HCT116 (cell line): ENCODE measurements at regions not wholly inside any gene's neighbourhood (a gene's known extent, or its start where the extent isn't known, plus 50 kb on each side); places are given as distances from the start of the nearest gene placed in this dataset.

Source experiments
- ATAC-seq: fragments of 200-7000 bp; cut with Tn5 transposase; 2 replicates; pipeline ENCODE4 v1.9.1; 2020; ENCODE audit warnings: mild to moderate bottlenecking, moderate library complexity
- BruUV-seq: library from RNA; stranded (reverse); fragments of 400-500 nt; replicated peaks from 2 replicates; lab custom pipeline; 2021; lab: Mats Ljungman, UMichigan
- CTCF ChIA-PET: fragments of 300-600 bp; sonication (Branson Sonifier 250); formaldehyde crosslinking; loops from one replicate; lab custom pipeline; 2021; ENCODE audit warnings: antibody characterized with exemption; lab: Charles Lee
- POLR2A ChIA-PET: fragments of 300-600, 350-600 bp; sonication (Branson Sonifier 250); formaldehyde crosslinking; loops from one replicate; lab custom pipeline; 2021; ENCODE audit warnings: antibody characterized with exemption; lab: Charles Lee
- RAD21 ChIA-PET, 2 experiments: fragments of 300-600 bp; sonication (Branson Sonifier 250); formaldehyde crosslinking; loops; one replicate each; lab custom pipeline; 2023; ENCODE audit warnings: low total read pairs in 2 of 2; ENCODE audit not compliant: uncharacterized antibody in 2 of 2, unreplicated experiment in 2 of 2, low non-redundant PET in 1 of 2; lab: Charles Lee
- DNase-seq: peaks from one replicate; pipeline ENCODE4 v3.0.0-alpha.2; 2010; ENCODE audit warnings: low read depth, low spot score
- H2AFZ ChIP-seq: fragments of 200-600 bp; shearing (Covaris generic), sonication (generic); 2 replicates; pipeline ENCODE4 v1.6.1; 2017; ENCODE audit warnings: low read depth, mixed run types, mixed read lengths, antibody characterized with exemption, low read length; ENCODE audit not compliant: poor library complexity, severe bottlenecking
- H3K27ac ChIP-seq: 2 replicates; pipeline ENCODE4 v1.5.1; 2012; ENCODE audit warnings: low read depth, low read length
- H3K27me3 ChIP-seq: fragments of 200-600 bp; sonication (generic); 2 replicates; pipeline ENCODE4 v1.6.1; 2016; ENCODE audit warnings: mixed run types, low read length, mixed read lengths; ENCODE audit not compliant: insufficient read depth
- H3K36me3 ChIP-seq, 2 experiments: fragments of 200-500 bp in 1 of 2; fragments of 200-600 bp in 1 of 2; sonication (Bioruptor generic) in 1 of 2; sonication (generic) in 1 of 2; 2 replicates each; pipeline versions ENCODE4 v1.5.1 to v1.6.1; 2014 to 2016; ENCODE audit warnings: low read length in 2 of 2, inconsistent platforms in 1 of 2, mixed read lengths in 1 of 2, mixed run types in 1 of 2; ENCODE audit not compliant: insufficient read depth in 2 of 2, control insufficient read depth in 1 of 2
- H3K4me1 ChIP-seq, 2 experiments: fragments of 200-600 bp in 1 of 2; sonication (generic) in 1 of 2; 2 replicates each; pipeline versions ENCODE4 v1.5.1 to v1.6.1; 2012 to 2017; ENCODE audit warnings: low read length in 2 of 2, inconsistent platforms in 1 of 2, mild to moderate bottlenecking in 1 of 2, mixed read lengths in 1 of 2, mixed run types in 1 of 2, moderate library complexity in 1 of 2; ENCODE audit not compliant: insufficient read depth in 2 of 2, control insufficient read depth in 1 of 2
- H3K4me2 ChIP-seq: fragments of 200-600 bp; sonication (generic); 2 replicates; pipeline ENCODE4 v1.6.1; 2017; ENCODE audit warnings: mixed run types, low read length, mixed read lengths
- H3K4me3 ChIP-seq, 2 experiments: fragments of 200-600 bp in 1 of 2; sonication (generic) in 1 of 2; replicated peaks in 1 of 2; 2 replicates each; pipeline ENCODE4 v1.5.1; 2011 to 2016; ENCODE audit warnings: low read length in 2 of 2, control low read depth in 1 of 2, low read depth in 1 of 2, mild to moderate bottlenecking in 1 of 2, mixed read lengths in 1 of 2, mixed run types in 1 of 2
- H3K79me2 ChIP-seq: fragments of 200-600 bp; sonication (generic); 2 replicates; pipeline ENCODE4 v1.6.1; 2017; ENCODE audit warnings: mild to moderate bottlenecking, mixed run types, low read length, moderate library complexity, mixed read lengths; ENCODE audit not compliant: insufficient read depth
- H3K9ac ChIP-seq: fragments of 200-600 bp; sonication (generic); 2 replicates; pipeline ENCODE4 v1.6.1; 2016; ENCODE audit warnings: low read length, mixed read lengths
- H3K9me2 ChIP-seq: fragments of 200-600 bp; sonication (generic), shearing (Covaris generic); 2 replicates; pipeline ENCODE4 v1.6.1; 2017; ENCODE audit warnings: mixed run types, mild to moderate bottlenecking, moderate library complexity; ENCODE audit not compliant: insufficient read depth
- H3K9me3 ChIP-seq, 2 experiments: fragments of 200-500 bp in 1 of 2; fragments of 200-600 bp in 1 of 2; sonication (Bioruptor generic) in 1 of 2; sonication (generic) in 1 of 2; 2 replicates each; pipeline ENCODE4 v1.6.1; 2014 to 2017; ENCODE audit warnings: low read length in 2 of 2, mixed read lengths in 2 of 2, inconsistent platforms in 1 of 2, low read depth in 1 of 2, mild to moderate bottlenecking in 1 of 2, mixed run types in 1 of 2, moderate library complexity in 1 of 2; ENCODE audit not compliant: control insufficient read depth in 1 of 2, insufficient read depth in 1 of 2
- H4K20me1 ChIP-seq: fragments of 200-600 bp; sonication (generic), shearing (Covaris generic); 2 replicates; pipeline ENCODE4 v1.6.1; 2017; ENCODE audit warnings: mixed run types, mild to moderate bottlenecking, moderate library complexity; ENCODE audit not compliant: insufficient read depth
- CBX3 ChIP-seq: IDR thresholded peaks from 2 replicates; pipeline ENCODE4 v1.6.1; 2012; ENCODE audit warnings: low read depth
- CEBPB ChIP-seq: IDR thresholded peaks from 2 replicates; pipeline ENCODE4 v1.6.1; 2012; ENCODE audit warnings: low read depth
- ELF1 ChIP-seq: IDR thresholded peaks from 2 replicates; pipeline ENCODE4 v1.6.1; 2012; ENCODE audit warnings: low read depth, borderline replicate concordance
- EZH2 ChIP-seq: fragments of 200-600 bp; sonication (generic); IDR thresholded peaks from 2 replicates; pipeline ENCODE4 v1.6.1; 2017; ENCODE audit warnings: antibody characterized with exemption, mixed run types
- FOSL1 ChIP-seq: IDR thresholded peaks from 2 replicates; pipeline ENCODE4 v1.6.1; 2012; ENCODE audit warnings: low read depth
- JUND ChIP-seq: IDR thresholded peaks from 2 replicates; pipeline ENCODE4 v1.6.1; 2012
- POLR2A ChIP-seq: IDR thresholded peaks from 2 replicates; pipeline ENCODE4 v1.7.0; 2011; ENCODE audit warnings: borderline replicate concordance; ENCODE audit not compliant: insufficient read depth, insufficient read length; ENCODE audit errors: extremely low read depth
- POLR2AphosphoS5 ChIP-seq: IDR thresholded peaks from 2 replicates; pipeline ENCODE4 v1.6.1; 2011; ENCODE audit warnings: mild to moderate bottlenecking, low read depth, low read length, moderate library complexity
- RAD21 ChIP-seq: IDR thresholded peaks from 2 replicates; pipeline ENCODE4 v1.6.1; 2012; ENCODE audit warnings: low read depth, mild to moderate bottlenecking
- REST ChIP-seq: IDR thresholded peaks from 2 replicates; pipeline ENCODE4 v1.6.1; 2012; ENCODE audit warnings: low read depth
- SIN3A ChIP-seq: IDR thresholded peaks from 2 replicates; pipeline ENCODE4 v1.6.1; 2012; ENCODE audit warnings: low read depth
- SRF ChIP-seq: IDR thresholded peaks from 2 replicates; pipeline ENCODE4 v1.6.1; 2012; ENCODE audit warnings: low read depth
- YY1 ChIP-seq: IDR thresholded peaks from 2 replicates; pipeline ENCODE4 v1.6.1; 2011; ENCODE audit warnings: low read length, low read depth, moderate library complexity, mild to moderate bottlenecking; ENCODE audit not compliant: insufficient replicate concordance; ENCODE audit errors: extremely low read depth
- ZBTB33 ChIP-seq: IDR thresholded peaks from 2 replicates; pipeline ENCODE4 v1.6.1; 2011; ENCODE audit warnings: mild to moderate bottlenecking, low read length, moderate library complexity; ENCODE audit not compliant: insufficient replicate concordance; ENCODE audit errors: extremely low read depth
- ZFX ChIP-seq: fragments of 450-650 bp; IDR thresholded peaks from 2 replicates; pipeline ENCODE4 v1.6.1; 2017
- intact Hi-C: fragments of 100-400 bp; cut with micrococcal nuclease; formaldehyde crosslinking; loops from 2 replicates; pipeline ENCODE4 v1.10.0; 2022
- TF ChIP-seq, protein P1 (sequence below), 3 experiments: fragments of 200-600 bp in 1 of 3; sonication (generic) in 1 of 3; IDR thresholded peaks in 2 of 3; conservative IDR thresholded peaks in 1 of 3; 2 replicates each; pipeline ENCODE4 v1.5.1; 2012 to 2017; ENCODE audit warnings: low read depth in 2 of 3, low read length in 2 of 3, antibody characterized with exemption in 1 of 3, borderline replicate concordance in 1 of 3, control low read depth in 1 of 3, mild to moderate bottlenecking in 1 of 3, mixed read lengths in 1 of 3, mixed run types in 1 of 3, moderate library complexity in 1 of 3; ENCODE audit not compliant: insufficient read depth in 1 of 3

DNA sequence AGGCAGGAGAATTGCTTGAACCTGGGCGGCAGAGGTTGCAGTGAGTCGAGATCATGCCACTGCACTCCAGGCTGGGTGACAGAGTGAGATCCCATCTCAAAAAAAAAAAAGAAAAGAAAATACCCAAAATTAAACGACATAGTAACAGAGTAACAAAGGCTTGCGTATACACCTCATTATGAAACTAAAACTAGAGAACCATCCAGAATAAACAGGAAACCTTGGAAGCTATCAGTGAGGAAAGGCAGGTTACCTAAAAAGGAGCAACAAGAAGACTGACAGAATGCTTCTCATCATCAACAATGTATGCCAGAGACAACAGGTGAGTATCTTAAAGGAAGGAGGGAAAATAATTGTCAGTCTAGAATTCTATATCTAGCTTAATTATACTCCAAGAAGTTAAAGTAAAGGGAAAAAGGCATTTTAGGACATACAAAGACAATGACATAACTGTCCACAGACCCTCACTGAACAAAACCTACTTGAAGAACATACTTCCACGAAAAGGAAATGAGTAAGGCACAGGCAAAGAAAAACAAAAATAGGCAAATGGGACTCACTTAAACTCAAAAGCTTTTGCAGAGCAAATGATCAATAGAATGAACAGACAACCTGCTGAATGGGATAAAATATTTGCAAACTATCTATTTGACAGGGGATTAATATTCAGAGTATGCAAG, 64.1 kb upstream of the NT5E start:
- no TSS peak for BruUV-seq
- no peak overlapping the region for H3K4me3 ChIP-seq
- intact Hi-C loops = no loop called here
- ATAC-seq = no peak
- H4K20me1 ChIP-seq = no peaks in the 10 kb centered on the region
- H3K27me3 ChIP-seq = no peaks in the 10 kb centered on the region
- RAD21 ChIA-PET = no interaction called here
- peaks cover 0 to 20% of the 10 kb centered on the region in 2 experiments; a peak in 1 of 4 replicates for H3K4me1 ChIP-seq
- H3K9me2 ChIP-seq = no peaks in the 10 kb centered on the region
- DNase-seq = no peak
- no peak overlapping the region for H3K9ac ChIP-seq
- no peak overlapping the region for H3K27ac ChIP-seq
- H3K4me2 ChIP-seq = no peak overlapping the region
- TF ChIP-seq POLR2AphosphoS5 (no peak), POLR2A (no peak), JUND (no peak), EZH2 (no peak), SRF (no peak), FOSL1 (no peak), CEBPB (no peak), REST (no peak), ELF1 (no peak), RAD21 (no peak), SIN3A (no peak), ZBTB33 (no peak), ZFX (no peak), CBX3 (no peak), YY1 (no peak)
- TF ChIP-seq, protein P1, sequence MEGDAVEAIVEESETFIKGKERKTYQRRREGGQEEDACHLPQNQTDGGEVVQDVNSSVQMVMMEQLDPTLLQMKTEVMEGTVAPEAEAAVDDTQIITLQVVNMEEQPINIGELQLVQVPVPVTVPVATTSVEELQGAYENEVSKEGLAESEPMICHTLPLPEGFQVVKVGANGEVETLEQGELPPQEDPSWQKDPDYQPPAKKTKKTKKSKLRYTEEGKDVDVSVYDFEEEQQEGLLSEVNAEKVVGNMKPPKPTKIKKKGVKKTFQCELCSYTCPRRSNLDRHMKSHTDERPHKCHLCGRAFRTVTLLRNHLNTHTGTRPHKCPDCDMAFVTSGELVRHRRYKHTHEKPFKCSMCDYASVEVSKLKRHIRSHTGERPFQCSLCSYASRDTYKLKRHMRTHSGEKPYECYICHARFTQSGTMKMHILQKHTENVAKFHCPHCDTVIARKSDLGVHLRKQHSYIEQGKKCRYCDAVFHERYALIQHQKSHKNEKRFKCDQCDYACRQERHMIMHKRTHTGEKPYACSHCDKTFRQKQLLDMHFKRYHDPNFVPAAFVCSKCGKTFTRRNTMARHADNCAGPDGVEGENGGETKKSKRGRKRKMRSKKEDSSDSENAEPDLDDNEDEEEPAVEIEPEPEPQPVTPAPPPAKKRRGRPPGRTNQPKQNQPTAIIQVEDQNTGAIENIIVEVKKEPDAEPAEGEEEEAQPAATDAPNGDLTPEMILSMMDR (IDR thresholded peaks at IDR 0.05 in 2 of 3, conservative IDR thresholded peaks at IDR 0.05 in 1 of 3; ENCODE audit: borderline replicate concordance in 1 of 3, insufficient read depth in 1 of 3, low read depth in 2 of 3, low read length in 2 of 3) = no peak
- H3K9me3 ChIP-seq = no peaks in the 10 kb centered on the region
- H3K36me3 ChIP-seq = no peaks in the 10 kb centered on the region
- CTCF ChIA-PET = no interaction called here
- H2AFZ ChIP-seq = no peak overlapping the region
- H3K79me2 ChIP-seq = no peaks in the 10 kb centered on the region
- POLR2A ChIA-PET = no interaction called here
